GM10266 (cell line): ENCODE measurements at regions not wholly inside any gene's neighbourhood (a gene's known extent, or its start where the extent isn't known, plus 50 kb on each side); places are given as distances from the start of the nearest gene placed in this dataset.

ENCODE experiments used
- DNase-seq: peaks from one replicate; pipeline ENCODE4 v3.0.0; 2012; ENCODE audit errors: extremely low spot score
- CTCF ChIP-seq: IDR thresholded peaks from 2 replicates; pipeline ENCODE4 v1.5.1; 2012; ENCODE audit warnings: mild to moderate bottlenecking, low read depth; ENCODE audit not compliant: control insufficient read depth, insufficient read depth; ENCODE audit errors: missing control alignments

GRCh38 chr22:48433647-48434046 lies 1394.0 kb downstream of the BRD1 start:
- no peak for DNase-seq
- TF ChIP-seq CTCF, result no peak

GRCh38 chr22:48432781-48433518 lies 1394.7 kb downstream of the BRD1 start:
- DNase-seq, result no peak
- no peak for TF ChIP-seq CTCF

- DNase-seq, result no peak
- TF ChIP-seq CTCF, result no peak
Measured at GRCh38 chr22:48431536-48432315, 1395.9 kb downstream of the BRD1 start.

GRCh38 chr22:48431014-48431413 lies 1396.7 kb downstream of the BRD1 start:
- no peak for DNase-seq
- TF ChIP-seq CTCF, result no peak

GRCh38 chr22:48429446-48430020 lies 1398.1 kb downstream of the BRD1 start:
- no peak for DNase-seq
- no peak for TF ChIP-seq CTCF

- DNase-seq, result no peak
- no peak for TF ChIP-seq CTCF
Measured at GRCh38 chr22:48428631-48429371, 1398.9 kb downstream of the BRD1 start.
